HG03521 (cell line): ENCODE measurements at regions not wholly inside any gene's neighbourhood (a gene's known extent, or its start where the extent isn't known, plus 50 kb on each side); places are given as distances from the start of the nearest gene placed in this dataset.

Experiments
- ATAC-seq: cut with Tn5 transposase; IDR thresholded peaks from one replicate; pipeline ENCODE4 v1.9.1; 2021; ENCODE audit warnings: mild to moderate bottlenecking, moderate library complexity; ENCODE audit not compliant: unreplicated experiment

- ATAC-seq, result no peak
Observed at GRCh38 chr6:133583907-133584427, 304.9 kb upstream of the TCF21 start.

GRCh38 chr6:133584823-133585222 lies 304.1 kb upstream of the TCF21 start:
- no peak for ATAC-seq

GRCh38 chr6:133585978-133586377 lies 302.9 kb upstream of the TCF21 start:
- no peak for ATAC-seq

- ATAC-seq, result no peak
Observed at GRCh38 chr6:133587546-133588160, 301.3 kb upstream of the TCF21 start.

GRCh38 chr6:133590196-133590595 lies 298.7 kb upstream of the TCF21 start:
- ATAC-seq, result no peak

GRCh38 chr6:133590814-133591213 lies 298.1 kb upstream of the TCF21 start:
- ATAC-seq, result no peak

- no peak for ATAC-seq
Observed at GRCh38 chr6:133591275-133591674, 297.6 kb upstream of the TCF21 start.

GRCh38 chr6:133594652-133595110 lies 294.2 kb upstream of the TCF21 start:
- ATAC-seq, result no peak

GRCh38 chr6:133595111-133595761 lies 293.7 kb upstream of the TCF21 start:
- ATAC-seq, result no peak

- no peak for ATAC-seq
Observed at GRCh38 chr6:133606852-133607251, 282.1 kb upstream of the TCF21 start.

GRCh38 chr6:133608620-133609019 lies 280.3 kb upstream of the TCF21 start:
- no peak for ATAC-seq

GRCh38 chr6:133609415-133610226 lies 279.3 kb upstream of the TCF21 start:
- no peak for ATAC-seq

GRCh38 chr6:133610227-133610840 lies 278.6 kb upstream of the TCF21 start:
- no peak for ATAC-seq

- no peak for ATAC-seq
Observed at GRCh38 chr6:133610971-133611370, 277.9 kb upstream of the TCF21 start.

- ATAC-seq, result no peak
Observed at GRCh38 chr6:133612459-133612858, 276.5 kb upstream of the TCF21 start.

GRCh38 chr6:133613211-133613610 lies 275.7 kb upstream of the TCF21 start:
- ATAC-seq, result no peak

GRCh38 chr6:133621751-133622150 lies 267.2 kb upstream of the TCF21 start:
- no peak for ATAC-seq

GRCh38 chr6:133623065-133623464 lies 265.8 kb upstream of the TCF21 start:
- no peak for ATAC-seq

- no peak for ATAC-seq
Observed at GRCh38 chr6:133623621-133624020, 265.3 kb upstream of the TCF21 start.

- no peak for ATAC-seq
Observed at GRCh38 chr6:133626096-133626666, 262.7 kb upstream of the TCF21 start.

- ATAC-seq, result no peak
Observed at GRCh38 chr6:133629970-133630369, 258.9 kb upstream of the TCF21 start.
